GM21390 (cell line): ENCODE measurements at regions not wholly inside any gene's neighbourhood (a gene's known extent, or its start where the extent isn't known, plus 50 kb on each side); places are given as distances from the start of the nearest gene placed in this dataset.

Experiments used
- ATAC-seq: cut with Tn5 transposase; IDR thresholded peaks from one replicate; pipeline ENCODE4 v1.9.1; 2021; ENCODE audit not compliant: unreplicated experiment

DNA sequence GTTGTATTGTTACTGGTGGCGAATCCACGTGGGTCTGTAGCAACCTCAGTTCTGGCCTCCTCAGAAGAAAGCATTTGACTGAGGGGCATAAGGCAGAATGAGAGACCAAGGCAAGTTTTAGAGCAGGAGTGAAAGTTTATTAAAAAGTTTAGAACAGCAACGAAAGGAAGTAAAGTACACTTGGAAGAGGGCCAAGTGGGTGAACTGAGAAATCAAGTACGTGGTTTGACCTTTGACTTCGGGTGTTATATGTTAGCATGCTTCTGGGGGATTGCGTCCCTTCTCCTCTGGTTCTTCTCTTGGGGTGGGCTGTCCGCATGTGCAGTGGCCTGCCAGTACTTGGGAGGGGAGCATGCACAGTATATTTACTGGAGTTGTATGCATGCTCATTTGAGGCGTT, 232.7 kb upstream of the GATB start:
- no peak for ATAC-seq

DNA sequence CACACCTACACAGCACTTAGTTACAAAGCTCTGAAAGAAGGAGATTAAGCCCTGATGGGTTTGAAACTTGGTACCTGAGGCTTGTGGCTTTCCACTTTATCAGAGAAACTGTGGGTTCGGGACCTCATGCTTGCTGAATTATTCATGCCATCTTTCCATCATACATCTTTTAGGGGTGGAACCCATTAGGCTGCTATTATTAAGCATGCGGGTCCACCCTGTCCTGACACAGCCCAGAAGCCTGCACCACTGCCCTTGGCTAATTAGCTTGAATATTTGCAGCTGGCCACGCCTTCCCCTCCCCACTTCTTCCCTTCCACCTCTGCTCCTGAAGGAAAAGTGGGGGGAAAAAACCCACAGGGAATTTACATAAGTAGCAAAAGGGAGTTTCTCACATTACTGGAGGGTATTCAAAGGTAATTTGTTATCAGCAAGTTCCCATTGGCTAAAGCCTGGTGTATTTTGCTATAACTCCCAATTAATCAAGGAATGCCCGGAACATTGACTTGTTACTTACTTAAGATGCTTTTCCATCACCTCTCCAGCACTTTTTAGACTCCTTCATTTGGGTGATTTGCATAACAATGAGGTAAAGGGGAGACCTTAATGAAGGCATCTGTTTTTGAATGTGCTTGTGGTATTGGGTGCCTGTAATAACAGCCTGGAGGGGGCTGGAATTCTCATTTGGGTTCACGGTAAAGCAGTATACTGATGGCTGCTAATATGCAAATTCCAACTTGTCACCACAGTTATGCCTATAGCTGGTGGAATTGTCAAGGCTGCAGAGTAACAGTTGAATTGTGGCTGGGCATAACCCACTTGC, 231.7 kb upstream of the GATB start:
- no peak for ATAC-seq

DNA sequence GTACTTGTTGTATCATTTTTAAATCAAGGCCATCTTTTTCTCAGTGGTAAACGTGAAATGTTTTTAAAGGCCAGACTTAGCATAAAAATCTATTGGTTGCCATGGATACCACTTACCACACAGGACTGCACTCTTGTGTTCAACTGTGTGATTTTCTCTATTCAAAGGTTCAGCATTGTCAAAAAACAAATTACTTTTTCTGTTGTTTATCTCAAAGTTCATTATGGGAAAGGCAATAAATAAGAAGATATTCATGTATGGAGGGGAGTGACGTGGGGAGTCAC, 231.0 kb upstream of the GATB start:
- ATAC-seq: no peak

DNA sequence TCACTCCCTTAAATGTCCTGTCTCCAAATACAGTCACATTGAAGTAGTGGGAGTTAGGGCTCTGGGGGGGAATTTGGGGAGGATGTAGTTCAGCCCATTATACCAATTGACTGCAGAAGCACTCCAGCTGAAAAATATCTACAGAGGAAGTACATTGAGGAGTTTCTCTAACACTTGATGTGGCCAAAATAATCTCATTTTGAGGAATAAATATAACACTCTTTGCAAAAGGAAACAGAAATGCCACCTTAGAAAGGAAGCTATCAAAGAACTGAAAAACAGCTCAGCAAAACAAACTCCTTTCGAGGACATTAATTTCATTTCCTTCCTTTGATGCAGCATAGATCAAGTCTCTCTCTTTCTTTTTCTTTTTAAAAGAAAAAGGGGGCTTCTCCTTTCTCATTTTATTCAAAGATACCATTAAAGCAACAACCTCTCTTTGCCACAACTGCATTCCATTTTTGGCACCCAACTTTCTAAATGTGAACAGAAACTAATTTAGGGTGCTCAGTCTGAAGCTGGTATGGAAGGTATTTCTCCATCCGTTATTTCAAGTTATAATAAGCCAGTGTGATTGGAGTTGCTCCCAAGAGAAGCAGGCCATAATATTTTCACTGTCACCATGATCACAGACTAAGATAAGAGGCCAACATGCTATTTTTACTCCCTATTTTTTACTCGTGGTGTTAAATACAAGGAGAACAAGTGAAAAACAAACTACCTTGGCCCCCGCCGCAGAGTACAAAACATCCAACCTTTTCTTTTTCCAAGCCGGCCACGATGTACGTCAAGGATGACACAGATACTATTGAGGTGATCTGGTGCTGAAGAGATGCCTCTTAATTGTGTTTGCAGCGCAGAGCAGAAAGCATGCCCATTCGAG, 230.4 kb upstream of the GATB start:
- ATAC-seq: no peak

DNA sequence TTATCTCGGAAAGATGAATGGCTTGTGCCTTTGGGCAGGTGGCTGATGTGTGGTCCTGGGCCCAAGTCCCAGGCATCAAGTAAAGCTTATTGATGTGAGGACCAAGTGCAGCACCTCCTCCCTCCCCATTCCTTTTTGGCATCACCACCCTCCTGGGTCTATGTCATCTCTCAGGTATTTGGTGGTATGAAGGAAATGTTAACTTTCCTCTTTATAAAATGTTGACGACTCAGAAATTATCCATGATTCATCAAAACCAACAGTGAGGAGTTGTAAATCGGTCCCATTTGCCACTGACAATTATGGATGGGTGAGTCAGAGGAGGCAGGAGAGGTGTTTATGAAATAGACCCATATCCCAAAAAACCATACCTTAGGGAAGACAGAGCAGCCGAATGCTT, 229.4 kb upstream of the GATB start:
- no peak for ATAC-seq

DNA sequence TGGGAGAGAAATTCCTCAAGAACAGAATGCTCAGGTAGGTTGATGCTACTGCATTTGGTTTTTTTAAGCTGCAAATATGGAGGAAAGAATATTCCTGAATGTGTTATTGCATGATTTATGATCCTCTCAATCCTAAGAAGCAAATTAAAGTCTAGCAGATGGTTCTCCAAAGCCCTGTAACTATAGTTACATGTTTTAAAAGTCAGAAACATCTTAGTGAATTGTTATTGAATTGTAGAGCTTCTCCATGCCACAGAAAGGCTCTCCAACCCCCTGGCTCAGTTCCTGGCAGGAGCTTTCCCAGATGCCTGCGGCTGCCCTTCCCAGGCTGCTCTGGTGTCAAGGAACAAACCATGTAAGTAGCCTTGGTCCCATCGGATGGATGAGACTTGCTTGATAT, 227.8 kb upstream of the GATB start:
- ATAC-seq: no peak

DNA sequence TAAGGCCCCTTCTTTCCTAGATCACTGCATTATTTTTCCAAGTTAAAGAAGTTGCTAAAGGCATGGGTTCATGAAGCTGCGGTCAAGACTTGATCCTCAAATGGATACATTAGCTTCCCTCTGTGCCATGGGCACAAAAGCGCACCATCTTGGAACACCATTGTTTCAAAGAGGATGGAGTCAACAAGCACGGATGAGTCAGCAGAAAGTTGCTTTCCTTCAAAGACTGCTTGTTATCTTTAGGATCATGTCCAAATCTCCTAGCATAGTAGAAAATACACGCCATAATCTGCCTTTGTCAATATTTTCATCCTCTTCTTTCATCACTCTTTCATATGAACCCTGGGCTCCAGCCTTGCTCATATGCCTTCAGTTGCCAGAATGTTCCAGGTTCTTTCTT, 226.8 kb upstream of the GATB start:
- ATAC-seq: no peak

DNA sequence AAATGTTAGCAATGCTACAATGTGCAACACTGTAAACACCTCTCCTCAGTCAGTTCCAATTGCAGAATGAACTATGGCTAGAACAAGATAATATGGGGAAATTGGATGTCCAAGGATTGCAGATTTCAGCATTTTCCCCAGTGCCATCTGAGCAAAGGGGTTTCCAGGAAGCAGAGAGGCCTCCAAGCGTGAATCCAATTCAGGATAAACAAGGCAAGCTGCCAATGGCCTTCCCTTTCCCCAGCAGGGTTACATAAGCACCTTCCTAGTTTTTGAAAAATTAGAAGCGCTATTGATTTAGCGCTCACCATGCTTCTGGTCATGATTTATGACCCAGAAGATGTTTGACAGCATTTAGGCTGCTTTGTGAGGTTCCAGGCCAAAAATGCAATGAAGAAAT, 223.0 kb upstream of the GATB start:
- ATAC-seq: no peak

DNA sequence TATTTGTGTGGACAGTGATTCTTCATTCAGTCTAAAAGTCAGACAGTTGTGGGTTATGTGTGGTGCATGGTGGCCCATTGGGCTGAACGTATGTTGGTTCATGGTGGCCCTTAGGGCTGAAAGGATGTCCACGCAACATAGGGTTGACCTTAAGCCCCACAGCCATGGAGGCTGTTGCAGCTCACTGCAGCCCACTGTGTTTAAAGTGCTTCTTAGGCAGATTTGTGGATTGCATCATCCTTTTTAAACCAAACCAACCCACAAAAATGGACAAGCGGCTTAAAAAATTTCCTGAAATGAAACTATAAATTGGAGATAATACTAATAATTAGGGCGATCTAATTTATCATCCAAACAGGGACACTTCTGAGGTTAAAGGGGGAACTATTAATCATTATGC, 219.0 kb upstream of the GATB start:
- ATAC-seq: no peak

DNA sequence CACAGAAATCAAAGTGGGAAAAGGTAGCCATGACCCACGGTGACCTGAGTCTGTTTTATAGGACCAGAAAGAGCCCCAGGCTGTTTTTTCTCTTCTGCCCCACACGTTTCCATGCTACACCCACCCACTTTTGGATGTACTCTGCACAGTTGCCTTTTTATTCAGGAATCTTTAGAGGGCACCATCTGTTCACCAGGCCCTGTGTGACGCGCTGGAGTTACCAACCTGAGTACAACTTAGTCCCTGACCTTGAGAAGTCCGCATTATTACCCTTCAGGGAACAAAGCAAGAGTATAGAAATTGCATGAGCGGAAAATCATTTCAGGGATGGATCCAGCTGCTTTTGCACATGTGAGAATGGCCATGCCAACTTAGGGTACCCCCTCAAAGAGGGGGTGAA, 207.8 kb upstream of the GATB start:
- ATAC-seq: no peak

DNA sequence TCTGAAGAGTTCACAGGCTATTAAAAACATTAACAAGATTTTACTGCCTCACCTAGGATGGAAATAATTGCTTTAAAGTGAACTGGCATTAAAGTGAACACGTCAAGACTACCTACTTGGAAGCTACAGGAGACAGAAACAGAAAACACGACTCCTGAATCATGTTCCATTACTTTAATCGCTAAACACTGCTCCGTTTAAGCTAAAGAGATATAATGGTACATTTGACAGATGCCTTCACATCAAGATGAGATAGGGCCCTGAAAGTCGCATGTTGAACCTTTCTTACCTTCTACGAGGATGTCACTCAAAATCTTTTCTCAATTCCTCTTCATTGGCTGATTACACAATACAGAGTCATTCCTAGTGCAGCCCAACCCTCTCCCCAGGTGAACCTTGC, 206.3 kb upstream of the GATB start:
- ATAC-seq: no peak

DNA sequence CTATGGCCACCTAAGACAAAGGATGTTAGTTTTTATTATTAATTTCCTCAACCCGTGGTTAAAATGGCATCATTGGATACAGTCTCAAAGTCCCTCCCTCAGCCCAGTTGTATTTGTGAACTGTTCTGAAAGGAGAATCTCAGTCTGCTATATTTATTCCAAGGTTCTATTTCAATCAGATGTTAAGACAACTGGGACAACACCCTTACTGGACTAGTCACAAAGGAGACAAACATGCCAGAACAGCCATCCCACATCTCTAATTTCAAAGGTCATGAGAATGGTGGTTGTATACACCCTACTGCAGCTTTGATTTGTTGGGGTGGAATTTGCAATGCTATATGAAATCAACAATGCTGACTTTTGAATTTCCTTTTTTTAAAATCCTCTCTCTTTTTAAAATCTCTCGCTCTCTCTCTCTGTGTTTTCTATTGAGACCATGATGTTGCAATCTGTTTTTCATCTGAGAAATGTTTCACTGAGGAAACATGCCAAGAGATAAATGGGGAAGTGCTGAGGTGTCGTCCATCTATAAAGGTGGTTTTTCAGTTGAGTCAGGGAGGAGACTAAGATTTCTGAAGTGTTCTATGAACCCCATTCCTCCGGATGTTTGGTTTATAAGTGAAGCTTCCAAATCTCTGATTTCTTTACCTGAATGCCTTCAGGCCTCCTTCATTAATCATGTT, 201.5 kb upstream of the GATB start:
- ATAC-seq: no peak

DNA sequence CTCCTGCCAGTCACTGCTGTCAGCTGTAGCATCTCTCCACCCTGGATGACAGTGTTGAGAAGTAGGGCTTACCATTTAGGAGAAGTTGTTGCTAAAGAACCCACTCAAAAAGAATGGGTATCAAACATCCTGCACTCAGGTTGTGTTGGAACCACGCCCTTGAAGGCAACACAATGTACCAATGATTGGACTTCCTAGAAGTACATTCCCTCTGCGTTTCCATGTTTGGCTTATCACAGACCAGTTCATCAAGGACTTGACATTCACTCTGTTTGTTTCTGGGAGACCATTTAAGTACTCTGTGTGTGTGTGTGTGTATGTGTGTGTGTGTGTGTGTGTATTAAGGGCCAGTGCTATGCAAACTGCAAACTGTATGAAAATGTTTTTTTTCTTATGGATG, 200.6 kb upstream of the GATB start:
- ATAC-seq: no peak

DNA sequence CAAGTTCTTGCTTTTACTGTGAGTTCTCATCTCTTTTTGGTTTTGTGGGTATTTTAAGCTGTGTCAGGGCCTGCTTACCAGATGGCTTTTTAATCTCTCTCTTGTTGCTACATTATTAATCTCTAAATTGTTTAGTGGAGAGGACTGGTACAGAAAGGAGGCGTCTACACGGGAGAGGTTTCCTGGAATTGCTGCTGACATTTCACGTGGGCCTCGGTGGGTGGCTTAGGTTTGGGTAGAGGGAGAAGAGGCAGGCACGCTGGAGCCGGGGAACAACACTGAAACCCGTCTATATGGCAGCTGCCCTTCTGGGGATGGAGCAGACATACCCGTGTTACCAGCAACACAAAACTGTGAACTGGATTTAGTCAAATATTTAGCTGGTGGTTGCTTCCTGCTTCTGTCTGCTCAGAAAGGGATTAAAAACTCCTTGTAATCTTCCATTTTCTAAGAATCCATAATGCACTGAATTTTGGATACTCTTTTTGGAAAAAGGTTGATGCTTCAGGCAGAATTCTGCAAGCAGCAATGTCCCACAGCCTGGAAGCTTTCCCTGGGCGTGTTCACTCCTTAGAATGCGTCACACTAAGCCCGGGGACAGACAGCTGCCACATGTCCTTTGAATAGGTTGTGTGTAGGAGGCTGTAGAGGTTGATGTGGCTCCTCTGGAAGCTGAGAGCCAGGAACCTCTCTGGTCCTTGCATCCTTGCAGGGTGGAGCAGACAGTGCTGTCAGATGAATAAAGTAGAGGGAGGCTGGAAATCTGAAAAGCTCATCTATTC, 199.8 kb upstream of the GATB start:
- ATAC-seq: no peak

DNA sequence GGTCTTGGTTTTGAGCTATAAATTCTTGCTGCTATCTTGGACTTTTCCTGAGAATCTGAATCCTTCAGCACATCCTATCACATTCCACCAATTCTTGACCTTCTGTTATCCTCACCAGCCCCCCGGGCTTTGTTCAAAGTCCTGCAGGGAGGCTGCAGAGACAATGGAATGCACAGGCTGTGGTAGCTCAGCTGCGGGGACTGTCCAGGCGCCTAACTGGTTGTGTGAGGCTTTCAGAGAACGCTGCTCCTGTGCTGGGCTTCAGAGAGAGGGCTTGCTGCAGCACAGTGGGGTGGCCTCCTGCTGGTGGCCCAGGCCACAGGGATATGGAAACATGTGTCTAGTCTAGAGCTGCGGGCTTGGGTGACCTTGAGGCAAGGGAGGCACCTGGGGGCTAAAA, 196.3 kb upstream of the GATB start:
- no peak for ATAC-seq

DNA sequence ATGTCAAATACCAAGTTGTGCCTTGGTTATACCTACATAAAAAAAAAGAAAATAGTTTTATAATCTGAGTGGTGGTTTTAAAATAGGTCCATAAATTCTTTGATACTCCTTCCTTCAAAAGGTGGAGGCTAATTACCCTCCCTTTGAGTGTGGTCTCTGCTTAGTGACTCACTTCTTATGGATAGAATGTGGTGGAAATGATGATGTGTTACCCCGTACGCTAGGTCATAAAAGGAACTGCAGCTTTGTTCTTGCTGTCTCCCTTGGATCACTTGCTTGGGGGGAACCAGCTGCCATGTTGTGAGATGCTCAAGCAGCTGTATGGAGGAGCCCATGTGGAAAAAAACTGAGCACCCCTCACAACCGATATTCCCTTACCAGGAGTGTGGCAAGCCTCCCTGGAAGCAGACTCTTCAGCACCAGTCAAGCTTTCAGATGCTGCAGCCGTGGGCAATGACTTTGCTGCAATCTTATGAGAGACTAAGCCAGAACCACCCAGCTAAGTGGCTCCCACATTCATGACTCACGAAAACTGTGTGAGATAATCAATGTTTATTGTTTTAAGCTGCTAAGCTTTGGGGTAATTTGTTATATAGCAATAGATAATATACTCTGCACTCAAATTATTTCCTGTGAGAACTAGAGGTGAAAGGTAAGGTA, 195.0 kb upstream of the GATB start:
- no peak for ATAC-seq

DNA sequence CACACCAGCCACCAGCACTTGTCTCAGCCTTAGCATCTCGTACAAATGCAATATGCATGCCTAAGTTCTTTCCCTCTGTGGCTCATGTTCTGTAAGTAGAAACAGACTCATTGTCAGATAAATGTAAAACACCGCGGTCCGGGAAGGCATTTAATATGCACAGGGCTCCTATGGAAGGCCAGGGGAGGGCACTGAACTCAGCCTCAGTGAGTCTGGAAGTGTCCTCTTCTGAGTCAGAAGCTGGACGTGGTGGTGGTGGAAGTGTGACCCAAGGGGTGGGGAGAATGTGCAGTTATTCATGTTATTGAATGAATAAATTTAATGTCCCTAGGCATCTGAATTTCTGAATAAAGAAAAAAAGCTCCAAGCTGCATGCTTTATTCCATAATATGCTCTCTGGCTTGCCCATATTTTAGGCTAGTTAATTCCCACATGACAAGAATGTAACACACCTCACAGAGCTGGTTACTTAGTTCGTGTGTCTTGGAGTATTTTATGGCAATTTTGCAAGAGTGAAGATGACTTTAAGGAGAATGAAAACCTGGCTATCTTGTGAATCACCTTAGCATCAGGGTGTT, 193.1 kb upstream of the GATB start:
- no peak for ATAC-seq

DNA sequence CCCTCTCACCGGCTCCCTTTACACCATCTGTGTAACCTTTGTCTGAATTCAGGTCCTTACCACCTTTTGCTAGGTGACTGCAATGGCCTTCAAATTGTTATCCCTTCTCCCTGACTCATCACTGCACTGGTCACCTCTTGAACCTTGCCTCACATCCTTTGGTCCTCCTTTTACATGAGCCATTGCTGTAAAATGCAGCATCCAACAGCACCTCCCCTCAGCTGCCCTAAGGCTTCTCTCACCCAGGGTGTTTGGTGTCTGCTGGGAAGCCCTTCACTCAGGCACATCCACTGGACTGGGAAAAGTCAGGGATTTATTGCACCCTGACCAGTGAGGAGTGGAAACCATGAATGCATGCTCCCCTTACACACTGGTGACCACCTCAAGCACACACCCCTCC, 192.5 kb upstream of the GATB start:
- no peak for ATAC-seq

DNA sequence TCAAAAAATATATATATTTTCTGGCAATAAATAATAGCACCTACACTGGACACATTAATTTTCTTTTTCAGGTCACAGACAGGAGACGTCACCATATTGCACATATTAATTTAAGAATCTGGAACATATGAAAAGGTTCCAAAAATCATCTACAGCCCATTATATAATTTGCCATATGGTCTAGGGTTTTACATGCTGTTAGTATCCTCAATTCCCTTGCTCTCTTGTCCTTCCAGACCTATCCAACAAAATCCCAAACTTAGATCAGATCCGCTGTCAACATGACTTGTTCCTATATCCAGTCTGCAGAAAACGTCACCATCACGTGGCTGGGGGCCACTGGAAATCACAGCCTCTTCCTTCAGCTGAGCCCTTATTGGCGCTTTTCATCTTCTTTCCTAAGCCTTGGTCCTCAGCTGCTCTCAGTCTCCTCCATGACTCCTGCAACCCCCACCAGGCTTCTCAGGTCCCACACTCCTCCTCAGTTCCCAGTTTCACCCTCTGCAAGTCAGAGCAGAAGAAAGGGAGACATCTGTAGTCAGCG, 192.0 kb upstream of the GATB start:
- no peak for ATAC-seq

DNA sequence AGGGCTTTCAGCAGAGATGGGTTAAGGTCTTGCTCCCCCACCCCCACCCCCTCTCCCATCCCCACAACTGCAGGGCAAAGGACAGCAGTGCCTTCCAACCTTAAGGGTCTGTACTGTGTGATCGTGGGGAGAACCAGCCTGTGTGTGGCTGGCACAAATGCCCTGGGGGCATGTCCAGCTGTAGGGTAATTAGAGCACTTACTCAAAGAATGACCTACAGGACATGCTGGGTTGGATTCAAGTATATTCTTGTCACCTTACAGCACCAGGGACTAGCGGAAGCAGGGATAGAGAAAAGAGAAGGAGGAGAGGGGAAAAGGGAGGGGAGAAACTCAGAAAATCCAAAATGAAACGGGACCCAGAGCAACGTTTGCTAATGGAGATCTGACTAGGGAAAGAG, 191.3 kb upstream of the GATB start:
- ATAC-seq: no peak
